Left lung (tissue), 4 donors: ENCODE measurements at regions not wholly inside any gene's neighbourhood (a gene's known extent, or its start where the extent isn't known, plus 50 kb on each side); places are given as distances from the start of the nearest gene placed in this dataset.

ENCODE experiments used
- ATAC-seq: fragments of 200-7000 bp; cut with Tn5 transposase; one replicate; pipeline ENCODE4 v1.9.1; 2020; ENCODE audit warnings: moderate library complexity
- DNase-seq, 4 donors: peaks; one replicate each; pipeline ENCODE4 v3.0.0-alpha.2; 2013 to 2020
- H3K27ac ChIP-seq, 2 donors: fragments of 200-600 bp; sonication (generic) in 1 of 2; one replicate each; pipeline versions ENCODE4 v1.5.0 to v1.8.0; 2020 to 2021
- H3K27me3 ChIP-seq, 2 donors: fragments of 200-600 bp; sonication (generic) in 1 of 2; one replicate each; pipeline versions ENCODE4 v1.5.0 to v1.8.0; 2020 to 2021
- H3K36me3 ChIP-seq, 2 donors: fragments of 200-600 bp; sonication (generic) in 1 of 2; one replicate each; pipeline versions ENCODE4 v1.5.0 to v1.8.0; 2020 to 2021
- H3K4me1 ChIP-seq, 2 donors: fragments of 200-600 bp; one replicate each; pipeline ENCODE4 v1.8.0; 2021
- H3K4me3 ChIP-seq, 2 donors: fragments of 200-600 bp; sonication (generic) in 1 of 2; one replicate each; pipeline versions ENCODE4 v1.5.0 to v1.8.0; 2020 to 2021; ENCODE audit warnings: mild to moderate bottlenecking in 1 of 2
- H3K9me3 ChIP-seq, 2 donors: fragments of 200-600 bp; sonication (generic) in 1 of 2; one replicate each; pipeline versions ENCODE4 v1.5.0 to v1.8.0; 2020 to 2021
- intact Hi-C, 2 donors: fragments of 100-400 bp; cut with DNase I; formaldehyde crosslinking; loops; one replicate each; pipeline versions ENCODE4 v1.11.2 to v1.14.2; 2022
- TF ChIP-seq, protein P1 (sequence below), 2 donors: fragments of 200-600 bp; sonication (generic) in 1 of 2; IDR thresholded peaks; one replicate each; pipeline versions ENCODE4 v1.5.0 to v1.8.0; 2021; ENCODE audit warnings: antibody characterized with exemption in 2 of 2
- donor health status: DM: no; HTN: yes; CAD: no.
- donor health status: DM: no; HTN: no; CAD: no.

GRCh38 chr10:132467464-132468149 lies 70.0 kb upstream of the INPP5A start:
- TF ChIP-seq, protein P1, sequence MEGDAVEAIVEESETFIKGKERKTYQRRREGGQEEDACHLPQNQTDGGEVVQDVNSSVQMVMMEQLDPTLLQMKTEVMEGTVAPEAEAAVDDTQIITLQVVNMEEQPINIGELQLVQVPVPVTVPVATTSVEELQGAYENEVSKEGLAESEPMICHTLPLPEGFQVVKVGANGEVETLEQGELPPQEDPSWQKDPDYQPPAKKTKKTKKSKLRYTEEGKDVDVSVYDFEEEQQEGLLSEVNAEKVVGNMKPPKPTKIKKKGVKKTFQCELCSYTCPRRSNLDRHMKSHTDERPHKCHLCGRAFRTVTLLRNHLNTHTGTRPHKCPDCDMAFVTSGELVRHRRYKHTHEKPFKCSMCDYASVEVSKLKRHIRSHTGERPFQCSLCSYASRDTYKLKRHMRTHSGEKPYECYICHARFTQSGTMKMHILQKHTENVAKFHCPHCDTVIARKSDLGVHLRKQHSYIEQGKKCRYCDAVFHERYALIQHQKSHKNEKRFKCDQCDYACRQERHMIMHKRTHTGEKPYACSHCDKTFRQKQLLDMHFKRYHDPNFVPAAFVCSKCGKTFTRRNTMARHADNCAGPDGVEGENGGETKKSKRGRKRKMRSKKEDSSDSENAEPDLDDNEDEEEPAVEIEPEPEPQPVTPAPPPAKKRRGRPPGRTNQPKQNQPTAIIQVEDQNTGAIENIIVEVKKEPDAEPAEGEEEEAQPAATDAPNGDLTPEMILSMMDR (IDR thresholded peaks at IDR 0.05): no peak
- H3K9me3 ChIP-seq: no peaks in the 10 kb centered on the region
- DNase-seq (peak in 2 of 4 donors; percentile 45 to 72), ATAC-seq (peak; percentile 52)
- intact Hi-C loops: no loop called here
- H3K4me1 ChIP-seq: peaks cover 5 to 13% of the 10 kb centered on the region in 2 donors
- no peak overlapping the region for H3K4me3 ChIP-seq
- H3K27ac ChIP-seq: peak overlapping the region in 1 of 2 donors; percentile 13
- no peaks in the 10 kb centered on the region for H3K36me3 ChIP-seq
- no peaks in the 10 kb centered on the region for H3K27me3 ChIP-seq

GRCh38 chr10:132468216-132468615 lies 69.4 kb upstream of the INPP5A start:
- intact Hi-C loops: no loop called here
- Histone ChIP-seq H3K27ac (no peak overlapping the region), H3K4me1 (peaks cover 5 to 13% of the 10 kb centered on the region in 2 donors), H3K36me3 (no peaks in the 10 kb centered on the region), H3K9me3 (no peaks in the 10 kb centered on the region), H3K27me3 (no peaks in the 10 kb centered on the region), H3K4me3 (no peak overlapping the region)
- ATAC-seq: no peak
- TF ChIP-seq, protein P1 (IDR thresholded peaks at IDR 0.05): no peak
- DNase-seq: no peak

GRCh38 chr10:132468651-132469050 lies 68.9 kb upstream of the INPP5A start:
- ATAC-seq (no peak), DNase-seq (peak in 2 of 4 donors; percentile 25 to 40)
- no peak overlapping the region for H3K27ac ChIP-seq
- no peak overlapping the region for H3K4me3 ChIP-seq
- intact Hi-C loops: no loop called here
- peaks cover 5 to 13% of the 10 kb centered on the region in 2 donors for H3K4me1 ChIP-seq
- TF ChIP-seq, protein P1 (IDR thresholded peaks at IDR 0.05): no peak
- no peaks in the 10 kb centered on the region for H3K9me3 ChIP-seq
- H3K27me3 ChIP-seq: no peaks in the 10 kb centered on the region
- no peaks in the 10 kb centered on the region for H3K36me3 ChIP-seq

GRCh38 chr10:132469197-132469884 lies 68.2 kb upstream of the INPP5A start:
- Histone ChIP-seq H3K36me3 (no peaks in the 10 kb centered on the region), H3K27me3 (no peaks in the 10 kb centered on the region), H3K9me3 (no peaks in the 10 kb centered on the region), H3K4me1 (peaks cover 5 to 13% of the 10 kb centered on the region in 2 donors), H3K27ac (peak overlapping the region in 1 of 2 donors; percentile 56), H3K4me3 (no peak overlapping the region)
- DNase-seq (peak; percentile 57 to 84 (median 66)), ATAC-seq (peak; percentile 19)
- intact Hi-C loops: no loop called here
- TF ChIP-seq, protein P1 (IDR thresholded peaks at IDR 0.05): no peak

- Histone ChIP-seq H3K36me3 (no peaks in the 10 kb centered on the region), H3K27ac (peak overlapping the region in 1 of 2 donors; percentile 56), H3K4me1 (peaks cover 5 to 13% of the 10 kb centered on the region in 2 donors), H3K4me3 (no peak overlapping the region), H3K9me3 (no peaks in the 10 kb centered on the region), H3K27me3 (no peaks in the 10 kb centered on the region)
- ATAC-seq: peak; percentile 77
- intact Hi-C loops: no loop called here
- DNase-seq: peak in 3 of 4 donors; percentile 54 to 79 (median 68)
- TF ChIP-seq, protein P1 (IDR thresholded peaks at IDR 0.05): no peak
Measured at GRCh38 chr10:132470410-132471124, 67.0 kb upstream of the INPP5A start.
